GM12801 (cell line): ENCODE measurements at regions not wholly inside any gene's neighbourhood (a gene's known extent, or its start where the extent isn't known, plus 50 kb on each side); places are given as distances from the start of the nearest gene placed in this dataset.

Source experiments
- CTCF ChIP-seq: IDR thresholded peaks from one replicate; pipeline ENCODE4 v1.5.1; 2011; ENCODE audit warnings: control low read depth; ENCODE audit not compliant: insufficient read length; ENCODE audit errors: extremely low read depth

- TF ChIP-seq CTCF, result no peak
Observed at GRCh38 chr2:64809216-64809615, 155.5 kb upstream of the SERTAD2 start.

GRCh38 chr2:64812285-64812684 is 158.6 kb upstream of the SERTAD2 start:
- no peak for TF ChIP-seq CTCF

- no peak for TF ChIP-seq CTCF
Observed at GRCh38 chr2:64814007-64814406, 160.3 kb upstream of the SERTAD2 start.

GRCh38 chr2:64817453-64817852 is 163.7 kb upstream of the SERTAD2 start:
- TF ChIP-seq CTCF, result no peak

GRCh38 chr2:64818664-64819060 is 164.9 kb upstream of the SERTAD2 start:
- no peak for TF ChIP-seq CTCF

GRCh38 chr2:64819361-64819760 is 165.6 kb upstream of the SERTAD2 start:
- no peak for TF ChIP-seq CTCF

- no peak for TF ChIP-seq CTCF
Observed at GRCh38 chr2:64819774-64820688, 166.3 kb upstream of the SERTAD2 start.
